Activated B cell treated with CpG ODN at 0.5 μM for 24 hours (primary cell): ENCODE measurements at regions not wholly inside any gene's neighbourhood (a gene's known extent, or its start where the extent isn't known, plus 50 kb on each side); places are given as distances from the start of the nearest gene placed in this dataset.

Source experiments
- ATAC-seq: fragments of 200-7000 bp; cut with Tn5 transposase; one replicate; pipeline ENCODE4 v1.10.0; 2021; ENCODE audit warnings: low read depth, mild to moderate bottlenecking, moderate library complexity
- CTCF ChIA-PET: fragments of 350-600 bp; sonication (Branson Sonifier 250); formaldehyde crosslinking; loops from one replicate; lab custom pipeline; 2021; ENCODE audit warnings: antibody characterized with exemption; lab: Charles Lee
- POLR2A ChIA-PET: fragments of 350-600 bp; sonication (Branson Sonifier 250); formaldehyde crosslinking; loops from one replicate; lab custom pipeline; 2021; ENCODE audit warnings: antibody characterized with exemption; lab: Charles Lee
- DNase-seq: peaks from one replicate; pipeline ENCODE4 v3.0.0; 2022
- H3K27ac Mint-ChIP-seq: one replicate; pipeline ENCODE4 v1.8.0; 2020; ENCODE audit warnings: mixed read lengths
- H3K27me3 Mint-ChIP-seq: one replicate; pipeline ENCODE4 v1.8.0; 2021; ENCODE audit warnings: mixed read lengths
- H3K36me3 Mint-ChIP-seq: one replicate; pipeline ENCODE4 v1.8.0; 2021; ENCODE audit warnings: low read depth, mixed read lengths
- H3K4me1 Mint-ChIP-seq: one replicate; pipeline ENCODE4 v1.8.0; 2021; ENCODE audit warnings: mixed read lengths
- H3K4me3 Mint-ChIP-seq: one replicate; pipeline ENCODE4 v1.8.0; 2020; ENCODE audit warnings: mild to moderate bottlenecking, mixed read lengths
- H3K9me3 Mint-ChIP-seq: one replicate; pipeline ENCODE4 v1.8.0; 2020; ENCODE audit warnings: mixed read lengths
- CTCF ChIP-seq: fragments of 200-600 bp; IDR thresholded peaks from one replicate; pipeline ENCODE4 v1.8.0; 2022; ENCODE audit warnings: antibody characterized with exemption, mild to moderate bottlenecking
- intact Hi-C: fragments of 100-400 bp; cut with micrococcal nuclease; formaldehyde crosslinking; loops from one replicate; pipeline ENCODE4 v1.15.1; 2024

DNA sequence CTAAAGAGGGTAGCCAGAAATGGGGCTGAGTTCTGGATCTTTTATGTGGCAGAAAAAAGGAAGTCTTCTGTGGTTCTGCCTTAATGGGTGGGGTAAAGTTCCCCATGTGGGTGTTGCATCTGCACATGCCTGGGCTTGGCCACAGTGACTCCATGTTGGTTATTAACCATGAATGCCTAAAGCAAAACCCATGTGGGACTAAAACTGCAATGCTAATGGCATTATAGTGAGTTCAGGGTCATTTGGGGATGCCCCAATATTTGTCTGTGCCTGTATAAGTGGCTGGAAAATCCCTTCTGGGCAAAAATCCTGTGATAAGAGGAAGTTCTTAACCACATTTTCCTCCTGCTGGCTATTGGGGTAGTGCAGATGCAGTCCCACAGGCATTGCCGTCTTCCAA lies 857.4 kb downstream of the FAT4 start:
- no peak for TF ChIP-seq CTCF
- Mint-ChIP-seq H3K27me3 (no peaks in the 10 kb centered on the region), H3K4me3 (no peak overlapping the region), H3K4me1 (no peaks in the 10 kb centered on the region), H3K27ac (no peak overlapping the region), H3K9me3 (peaks cover 7% of the 10 kb centered on the region), H3K36me3 (no peaks in the 10 kb centered on the region)
- DNase-seq = no peak
- POLR2A ChIA-PET = no interaction called here
- ATAC-seq = no peak
- CTCF ChIA-PET = no interaction called here
- intact Hi-C loops = no loop called here

- Mint-ChIP-seq H3K9me3 (peaks cover 7% of the 10 kb centered on the region), H3K27me3 (no peaks in the 10 kb centered on the region), H3K4me3 (no peak overlapping the region), H3K4me1 (no peaks in the 10 kb centered on the region), H3K36me3 (no peaks in the 10 kb centered on the region), H3K27ac (no peak overlapping the region)
- TF ChIP-seq CTCF = no peak
- DNase-seq (no peak), ATAC-seq (no peak)
- intact Hi-C loops = no loop called here
- ChIA-PET CTCF (no interaction called here), POLR2A (no interaction called here)
Observed at GRCh38 chr4:126174627-126175026, 859.9 kb downstream of the FAT4 start.

GRCh38 chr4:126180642-126181041 lies 865.9 kb downstream of the FAT4 start:
- intact Hi-C loops = no loop called here
- Mint-ChIP-seq H3K4me3 (no peak overlapping the region), H3K27me3 (no peaks in the 10 kb centered on the region), H3K4me1 (no peaks in the 10 kb centered on the region), H3K27ac (no peak overlapping the region), H3K9me3 (peaks cover 8% of the 10 kb centered on the region), H3K36me3 (no peaks in the 10 kb centered on the region)
- CTCF ChIA-PET = no interaction called here
- ATAC-seq (no peak), DNase-seq (no peak)
- no peak for TF ChIP-seq CTCF
- POLR2A ChIA-PET = no interaction called here

DNA sequence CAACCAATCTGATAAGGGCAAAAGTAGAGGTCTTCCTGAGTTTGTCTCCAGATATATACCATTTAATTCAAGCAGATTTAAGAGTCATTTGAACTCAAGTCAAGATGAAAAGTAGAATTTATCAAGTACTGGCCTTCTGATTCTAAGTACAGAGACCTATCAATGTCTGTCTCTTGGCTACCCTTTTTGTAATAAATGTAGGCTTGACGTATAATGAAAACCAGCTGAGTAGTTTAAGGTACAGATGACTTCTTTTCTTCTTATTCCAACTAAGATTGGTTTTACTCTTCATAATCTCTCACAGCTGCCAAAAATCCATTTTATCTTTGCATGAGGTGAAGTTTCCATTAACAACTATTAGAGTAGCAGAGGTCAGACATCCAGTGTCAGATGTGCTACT lies 867.6 kb downstream of the FAT4 start:
- intact Hi-C loops = no loop called here
- Mint-ChIP-seq H3K4me3 (no peak overlapping the region), H3K9me3 (peaks cover 6% of the 10 kb centered on the region), H3K4me1 (no peaks in the 10 kb centered on the region), H3K36me3 (no peaks in the 10 kb centered on the region), H3K27me3 (no peaks in the 10 kb centered on the region), H3K27ac (no peak overlapping the region)
- no peak for TF ChIP-seq CTCF
- POLR2A ChIA-PET = no interaction called here
- ATAC-seq (no peak), DNase-seq (no peak)
- CTCF ChIA-PET = no interaction called here

DNA sequence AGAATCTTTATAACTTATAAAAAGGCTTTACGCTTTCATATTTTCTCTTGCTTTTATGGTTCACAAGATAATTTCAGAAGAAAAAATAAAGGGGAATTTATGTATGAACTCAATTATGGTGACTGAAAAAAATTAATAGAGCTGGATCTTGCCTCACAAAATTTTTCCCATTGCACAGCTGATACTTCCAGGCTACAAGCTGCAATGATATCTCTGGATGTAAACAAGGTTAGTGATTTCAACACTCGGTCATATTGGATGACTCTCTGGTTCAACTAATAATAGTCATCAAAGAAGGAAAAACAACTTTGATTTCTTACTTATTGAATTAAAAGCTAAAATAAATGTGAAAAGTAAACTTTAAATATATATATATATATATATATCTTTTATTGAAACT lies 868.0 kb downstream of the FAT4 start:
- intact Hi-C loops = no loop called here
- DNase-seq (no peak), ATAC-seq (no peak)
- Mint-ChIP-seq H3K4me3 (no peak overlapping the region), H3K4me1 (no peaks in the 10 kb centered on the region), H3K9me3 (peaks cover 6% of the 10 kb centered on the region), H3K27me3 (no peaks in the 10 kb centered on the region), H3K27ac (no peak overlapping the region), H3K36me3 (no peaks in the 10 kb centered on the region)
- TF ChIP-seq CTCF = no peak
- ChIA-PET CTCF (no interaction called here), POLR2A (no interaction called here)
